GM23248 (cell line): ENCODE measurements at regions not wholly inside any gene's neighbourhood (a gene's known extent, or its start where the extent isn't known, plus 50 kb on each side); places are given as distances from the start of the nearest gene placed in this dataset.

Source experiments
- EZH2 ChIP-seq: fragments of 200-600 bp; sonication (generic); IDR thresholded peaks from 2 replicates; pipeline ENCODE4 v1.6.1; 2018; ENCODE audit warnings: antibody characterized with exemption, mild to moderate bottlenecking; ENCODE audit not compliant: insufficient read depth, poor library complexity, severe bottlenecking
- EZH2phosphoT487 ChIP-seq: fragments of 200-600 bp; sonication (generic); IDR thresholded peaks from 2 replicates; pipeline ENCODE4 v1.6.1; 2018; ENCODE audit warnings: antibody characterized with exemption, moderate library complexity, mild to moderate bottlenecking, low read depth; ENCODE audit not compliant: insufficient read depth

DNA sequence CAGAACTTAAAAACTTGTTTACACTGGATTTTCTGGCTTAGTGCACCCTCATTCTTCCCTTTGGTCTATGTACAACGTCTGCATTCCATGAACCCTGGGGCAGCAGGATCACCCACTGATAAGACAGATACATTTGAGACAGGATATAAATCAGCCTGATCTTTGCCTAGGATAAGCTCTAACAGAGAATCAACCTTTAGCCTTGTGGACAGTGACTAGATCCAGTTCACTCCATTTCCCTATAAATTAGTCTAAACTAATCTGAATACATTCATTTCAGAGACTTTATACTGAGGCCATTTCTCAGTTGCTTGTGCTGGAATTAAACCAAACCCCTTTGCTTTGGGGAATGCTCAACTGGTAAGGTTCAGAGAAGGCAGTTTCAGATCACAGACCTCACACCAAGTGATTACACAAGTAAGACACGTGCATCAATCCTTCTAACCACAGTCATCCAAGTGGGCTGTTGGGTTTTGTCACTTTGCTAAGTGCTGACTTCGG is 639.8 kb upstream of the FZD8 start:
- TF ChIP-seq EZH2, result no peak
- TF ChIP-seq EZH2phosphoT487, result no peak
